22Rv1 (cell line): ENCODE measurements at regions not wholly inside any gene's neighbourhood (a gene's known extent, or its start where the extent isn't known, plus 50 kb on each side); places are given as distances from the start of the nearest gene placed in this dataset.

ENCODE experiments used
- ZFX ChIP-seq: fragments of 450-650 bp; IDR thresholded peaks from 2 replicates; pipeline ENCODE4 v1.6.1; 2017; ENCODE audit warnings: antibody characterized with exemption, borderline replicate concordance
- TF ChIP-seq, protein P1 (sequence below): fragments of 450-650 bp; IDR thresholded peaks from 2 replicates; pipeline ENCODE4 v1.5.1; 2017; ENCODE audit warnings: mild to moderate bottlenecking

DNA sequence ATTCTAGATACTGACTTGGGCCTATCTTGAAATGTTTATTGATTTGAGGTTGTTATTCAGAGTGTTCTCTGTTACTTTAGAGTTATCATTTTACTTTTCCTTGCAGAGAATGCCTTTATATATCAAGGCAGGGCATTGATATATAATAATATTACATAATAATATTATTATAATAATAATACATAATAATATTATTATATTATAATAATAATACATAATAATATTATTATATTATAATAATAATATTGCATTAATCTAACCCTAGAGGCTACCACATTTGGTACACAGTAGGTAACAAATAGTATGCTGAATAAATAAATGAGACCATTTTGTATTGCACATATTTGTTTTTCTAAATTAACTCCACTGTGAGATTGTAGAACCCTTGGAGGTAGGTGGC, 216.3 kb downstream of the EFHB start:
- TF ChIP-seq, protein P1, sequence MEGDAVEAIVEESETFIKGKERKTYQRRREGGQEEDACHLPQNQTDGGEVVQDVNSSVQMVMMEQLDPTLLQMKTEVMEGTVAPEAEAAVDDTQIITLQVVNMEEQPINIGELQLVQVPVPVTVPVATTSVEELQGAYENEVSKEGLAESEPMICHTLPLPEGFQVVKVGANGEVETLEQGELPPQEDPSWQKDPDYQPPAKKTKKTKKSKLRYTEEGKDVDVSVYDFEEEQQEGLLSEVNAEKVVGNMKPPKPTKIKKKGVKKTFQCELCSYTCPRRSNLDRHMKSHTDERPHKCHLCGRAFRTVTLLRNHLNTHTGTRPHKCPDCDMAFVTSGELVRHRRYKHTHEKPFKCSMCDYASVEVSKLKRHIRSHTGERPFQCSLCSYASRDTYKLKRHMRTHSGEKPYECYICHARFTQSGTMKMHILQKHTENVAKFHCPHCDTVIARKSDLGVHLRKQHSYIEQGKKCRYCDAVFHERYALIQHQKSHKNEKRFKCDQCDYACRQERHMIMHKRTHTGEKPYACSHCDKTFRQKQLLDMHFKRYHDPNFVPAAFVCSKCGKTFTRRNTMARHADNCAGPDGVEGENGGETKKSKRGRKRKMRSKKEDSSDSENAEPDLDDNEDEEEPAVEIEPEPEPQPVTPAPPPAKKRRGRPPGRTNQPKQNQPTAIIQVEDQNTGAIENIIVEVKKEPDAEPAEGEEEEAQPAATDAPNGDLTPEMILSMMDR = no peak
- TF ChIP-seq ZFX = no peak
